Natural killer cell treated with Interleukin-12 subunit alpha and Interleukin-12 subunit beta and Interleukin-15 and Interleukin-18, amount 100 ng/mL, for 72 hours (primary cell): ENCODE measurements at regions not wholly inside any gene's neighbourhood (a gene's known extent, or its start where the extent isn't known, plus 50 kb on each side); places are given as distances from the start of the nearest gene placed in this dataset.
A peak's percentile ranks its signal among the peaks of the same experiment; 100 is the strongest.

ENCODE experiments used
- ATAC-seq, 2 donors: fragments of 150-1000 bp; cut with Tn5 transposase in 1 of 2; sonication (Bioruptor Pico), chemical (Tn5 transposase) in 1 of 2; 2 replicates each; pipeline ENCODE4 v1.10.0; 2021
- DNase-seq: peaks from one replicate; pipeline ENCODE4 v3.0.0; 2022; ENCODE audit warnings: low spot score
- H3K27ac Mint-ChIP-seq, 2 donors: 1 replicate in 1 of 2; 2 replicates in 1 of 2; pipeline ENCODE4 v1.8.0; 2022; ENCODE audit warnings: mixed read lengths in 2 of 2, mild to moderate bottlenecking in 1 of 2, moderate library complexity in 1 of 2
- H3K27me3 Mint-ChIP-seq, 2 donors: 1 replicate in 1 of 2; 2 replicates in 1 of 2; pipeline ENCODE4 v1.8.0; 2022; ENCODE audit warnings: mixed read lengths in 2 of 2
- H3K36me3 Mint-ChIP-seq: one replicate; pipeline ENCODE4 v1.8.0; 2022; ENCODE audit warnings: mixed read lengths
- H3K4me1 Mint-ChIP-seq, 2 donors: 1 replicate in 1 of 2; 2 replicates in 1 of 2; pipeline ENCODE4 v1.8.0; 2022; ENCODE audit warnings: low read depth in 2 of 2, mixed read lengths in 2 of 2, mild to moderate bottlenecking in 1 of 2
- H3K4me3 Mint-ChIP-seq: one replicate; pipeline ENCODE4 v1.8.0; 2022; ENCODE audit warnings: mixed read lengths
- H3K9me3 Mint-ChIP-seq: 2 replicates; pipeline ENCODE4 v1.8.0; 2022; ENCODE audit warnings: mixed read lengths

- Mint-ChIP-seq H3K27me3 (peaks cover 15 to 20% of the 10 kb centered on the region in 2 donors), H3K36me3 (no peaks in the 10 kb centered on the region)
Observed at GRCh38 chr5:133681896-133682295, 69.6 kb upstream of the FSTL4 start.

GRCh38 chr5:133680830-133681565 lies 68.7 kb upstream of the FSTL4 start:
- Mint-ChIP-seq H3K4me3 (no peak overlapping the region), H3K27me3 (peaks cover 10 to 11% of the 10 kb centered on the region in 2 donors), H3K36me3 (no peaks in the 10 kb centered on the region), H3K4me1 (no peaks in the 10 kb centered on the region), H3K27ac (no peak overlapping the region), H3K9me3 (no peaks in the 10 kb centered on the region)
- no peak for DNase-seq
- peak; percentile 46 to 53 for ATAC-seq

More at GRCh38 chr5:133681896-133682295, 69.6 kb upstream of the FSTL4 start:
- no peak overlapping the region for H3K27ac Mint-ChIP-seq
- H3K4me1 Mint-ChIP-seq = no peaks in the 10 kb centered on the region
- no peak for ATAC-seq
- no peaks in the 10 kb centered on the region for H3K9me3 Mint-ChIP-seq
- no peak overlapping the region for H3K4me3 Mint-ChIP-seq
- DNase-seq = no peak

- Mint-ChIP-seq H3K27ac (no peak overlapping the region), H3K4me3 (no peak overlapping the region), H3K9me3 (no peaks in the 10 kb centered on the region), H3K4me1 (no peaks in the 10 kb centered on the region), H3K36me3 (no peaks in the 10 kb centered on the region), H3K27me3 (peaks cover 10% of the 10 kb centered on the region in 2 donors)
- DNase-seq (no peak), ATAC-seq (peak in 1 of 2 donors; percentile 33)
Observed at GRCh38 chr5:133679534-133679933, 67.2 kb upstream of the FSTL4 start.

- no peak overlapping the region for H3K4me3 Mint-ChIP-seq
- ATAC-seq (no peak), DNase-seq (no peak)
- H3K4me1 Mint-ChIP-seq = no peaks in the 10 kb centered on the region
- H3K27ac Mint-ChIP-seq = no peak overlapping the region
- H3K36me3 Mint-ChIP-seq = no peaks in the 10 kb centered on the region
- no peaks in the 10 kb centered on the region for H3K9me3 Mint-ChIP-seq
- H3K27me3 Mint-ChIP-seq = peaks cover 11 to 20% of the 10 kb centered on the region in 2 donors
Observed at GRCh38 chr5:133675376-133676154, 63.2 kb upstream of the FSTL4 start.

- H3K27me3 Mint-ChIP-seq = peaks cover 16 to 26% of the 10 kb centered on the region in 2 donors
- no peaks in the 10 kb centered on the region for H3K4me1 Mint-ChIP-seq
- H3K4me3 Mint-ChIP-seq = no peak overlapping the region
- no peaks in the 10 kb centered on the region for H3K36me3 Mint-ChIP-seq
- no peaks in the 10 kb centered on the region for H3K9me3 Mint-ChIP-seq
- DNase-seq (no peak), ATAC-seq (no peak)
- no peak overlapping the region for H3K27ac Mint-ChIP-seq
Observed at GRCh38 chr5:133670336-133670735, 58.0 kb upstream of the FSTL4 start.

GRCh38 chr5:133669472-133669871 lies 57.1 kb upstream of the FSTL4 start:
- Mint-ChIP-seq H3K27me3 (peaks cover 16 to 26% of the 10 kb centered on the region in 2 donors), H3K4me3 (no peak overlapping the region), H3K27ac (no peak overlapping the region), H3K4me1 (no peaks in the 10 kb centered on the region), H3K36me3 (no peaks in the 10 kb centered on the region), H3K9me3 (no peaks in the 10 kb centered on the region)
- ATAC-seq (no peak), DNase-seq (no peak)

- ATAC-seq (no peak), DNase-seq (no peak)
- no peaks in the 10 kb centered on the region for H3K36me3 Mint-ChIP-seq
- H3K4me3 Mint-ChIP-seq = no peak overlapping the region
- H3K9me3 Mint-ChIP-seq = no peaks in the 10 kb centered on the region
- H3K4me1 Mint-ChIP-seq = no peaks in the 10 kb centered on the region
- peaks cover 20 to 26% of the 10 kb centered on the region in 2 donors for H3K27me3 Mint-ChIP-seq
- H3K27ac Mint-ChIP-seq = no peak overlapping the region
Observed at GRCh38 chr5:133668458-133668857, 56.1 kb upstream of the FSTL4 start.

GRCh38 chr5:133667217-133667616 lies 54.9 kb upstream of the FSTL4 start:
- H3K36me3 Mint-ChIP-seq = no peaks in the 10 kb centered on the region
- peaks cover 17 to 19% of the 10 kb centered on the region in 2 donors for H3K27me3 Mint-ChIP-seq
- ATAC-seq = no peak
- no peak for DNase-seq
- H3K4me1 Mint-ChIP-seq = no peaks in the 10 kb centered on the region
- H3K27ac Mint-ChIP-seq = no peak overlapping the region
- no peak overlapping the region for H3K4me3 Mint-ChIP-seq
- no peaks in the 10 kb centered on the region for H3K9me3 Mint-ChIP-seq

GRCh38 chr5:133665571-133665970 lies 53.2 kb upstream of the FSTL4 start:
- no peak for DNase-seq

GRCh38 chr5:133664422-133664821 lies 52.1 kb upstream of the FSTL4 start:
- H3K36me3 Mint-ChIP-seq = no peaks in the 10 kb centered on the region
- no peak overlapping the region for H3K4me3 Mint-ChIP-seq
- no peak overlapping the region for H3K27ac Mint-ChIP-seq
- peaks cover 14 to 19% of the 10 kb centered on the region in 2 donors for H3K27me3 Mint-ChIP-seq
- DNase-seq (no peak), ATAC-seq (no peak)
- no peaks in the 10 kb centered on the region for H3K4me1 Mint-ChIP-seq
- no peaks in the 10 kb centered on the region for H3K9me3 Mint-ChIP-seq

More at GRCh38 chr5:133665571-133665970, 53.2 kb upstream of the FSTL4 start:
- Mint-ChIP-seq H3K4me3 (no peak overlapping the region), H3K27ac (no peak overlapping the region), H3K4me1 (no peaks in the 10 kb centered on the region), H3K27me3 (peaks cover 16 to 17% of the 10 kb centered on the region in 2 donors), H3K9me3 (no peaks in the 10 kb centered on the region), H3K36me3 (no peaks in the 10 kb centered on the region)
- no peak for ATAC-seq

- Mint-ChIP-seq H3K27me3 (peaks cover 15 to 25% of the 10 kb centered on the region in 2 donors), H3K27ac (no peak overlapping the region), H3K9me3 (no peaks in the 10 kb centered on the region), H3K4me3 (no peak overlapping the region), H3K4me1 (no peaks in the 10 kb centered on the region), H3K36me3 (no peaks in the 10 kb centered on the region)
- DNase-seq = no peak
- ATAC-seq = peak; percentile 31 to 44
Observed at GRCh38 chr5:133663397-133664054, 51.2 kb upstream of the FSTL4 start.

- ATAC-seq (no peak), DNase-seq (no peak)
- Mint-ChIP-seq H3K4me1 (no peaks in the 10 kb centered on the region), H3K4me3 (no peak overlapping the region), H3K36me3 (no peaks in the 10 kb centered on the region), H3K27me3 (peaks cover 15 to 26% of the 10 kb centered on the region in 2 donors), H3K9me3 (no peaks in the 10 kb centered on the region), H3K27ac (no peak overlapping the region)
Observed at GRCh38 chr5:133662578-133662977, 50.2 kb upstream of the FSTL4 start.
